ENCODE measurements at regions not wholly inside any gene's neighbourhood (a gene's known extent, or its start where the extent isn't known, plus 50 kb on each side); places are given as distances from the start of the nearest gene placed in this dataset.

DNA sequence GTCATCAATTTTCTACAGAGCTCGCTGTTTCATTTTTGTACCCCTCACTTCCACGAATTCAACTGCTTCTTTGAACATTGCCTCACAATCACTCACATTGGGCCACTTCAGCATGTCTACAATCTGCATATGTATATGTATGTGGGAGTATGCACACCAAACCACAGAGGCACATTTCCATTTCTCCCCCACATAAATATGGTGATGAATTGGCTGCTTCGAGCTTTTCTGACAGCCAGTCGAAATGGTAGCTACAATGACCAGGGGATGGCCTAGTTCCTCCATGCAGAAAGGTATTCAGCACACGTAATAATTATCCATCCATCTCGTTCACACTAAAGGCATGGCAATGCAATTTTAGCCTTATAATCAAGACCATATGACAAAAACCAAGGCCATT lies 229.6 kb upstream of the ESRRG start:
- H3K23ac ChIP-seq (ENCODE audit: low read depth, low read length, poor library complexity): no peak overlapping the region
- no peak overlapping the region for H3K4me3 ChIP-seq (ENCODE audit: low read length in 2 of 2)
- no peaks in the 10 kb centered on the region for H3K27me3 ChIP-seq (ENCODE audit: control insufficient read depth in 3 of 3, insufficient read depth in 3 of 3, low read depth in 1 of 3, low read length in 3 of 3)
- no peak overlapping the region for H3K4me2 ChIP-seq (ENCODE audit: insufficient read depth, low read length, poor library complexity, severe bottlenecking)
- no peak overlapping the region for H2BK12ac ChIP-seq (ENCODE audit: low read length)
- no peak overlapping the region for H2BK120ac ChIP-seq (ENCODE audit: low read depth, low read length)
- no peak overlapping the region for H3K27ac ChIP-seq (replicated peaks; ENCODE audit: low read length)
- H3K79me1 ChIP-seq (ENCODE audit: low read depth, low read length): no peaks in the 10 kb centered on the region
- no peaks in the 10 kb centered on the region for H3K36me3 ChIP-seq (replicated peaks in 1 of 2; ENCODE audit: control insufficient read depth in 2 of 2, insufficient read depth in 2 of 2, low read length in 2 of 2)
- no peaks in the 10 kb centered on the region for H3K4me1 ChIP-seq (ENCODE audit: control insufficient read depth in 2 of 2, insufficient read depth in 1 of 2, low read depth in 1 of 2, low read length in 2 of 2)
- no peak overlapping the region for H2BK5ac ChIP-seq (ENCODE audit: low read length)
- no peak for DNase-seq (ENCODE audit: low spot score)
- WGBS, 2 donors (ENCODE audit: extremely low coverage in 2 of 2, insufficient read length in 2 of 2, insufficient replicate concordance in 1 of 2): no CpG with 5 or more reads among the region's 6 CpGs
- no peak overlapping the region for H4K8ac ChIP-seq (ENCODE audit: low read depth, low read length)
- H3K9me3 ChIP-seq (replicated peaks in 1 of 2; ENCODE audit: control insufficient read depth in 2 of 2, insufficient read depth in 1 of 2, low read depth in 1 of 2, low read length in 2 of 2): no peaks in the 10 kb centered on the region
- H2BK15ac ChIP-seq (ENCODE audit: low read length): no peak overlapping the region
- no peak overlapping the region for H2AK5ac ChIP-seq (ENCODE audit: low read depth, low read length)
- H3K18ac ChIP-seq (ENCODE audit: low read length): no peak overlapping the region
- H2AFZ ChIP-seq (ENCODE audit: low read length): no peak overlapping the region
- H3K9ac ChIP-seq (ENCODE audit: low read depth, low read length, poor library complexity): no peak overlapping the region
- H3K14ac ChIP-seq (ENCODE audit: low read length): no peak overlapping the region
- no peak overlapping the region for H4K91ac ChIP-seq (ENCODE audit: low read depth, low read length, poor library complexity)
- H3K4ac ChIP-seq (ENCODE audit: low read length): no peak overlapping the region

DNA sequence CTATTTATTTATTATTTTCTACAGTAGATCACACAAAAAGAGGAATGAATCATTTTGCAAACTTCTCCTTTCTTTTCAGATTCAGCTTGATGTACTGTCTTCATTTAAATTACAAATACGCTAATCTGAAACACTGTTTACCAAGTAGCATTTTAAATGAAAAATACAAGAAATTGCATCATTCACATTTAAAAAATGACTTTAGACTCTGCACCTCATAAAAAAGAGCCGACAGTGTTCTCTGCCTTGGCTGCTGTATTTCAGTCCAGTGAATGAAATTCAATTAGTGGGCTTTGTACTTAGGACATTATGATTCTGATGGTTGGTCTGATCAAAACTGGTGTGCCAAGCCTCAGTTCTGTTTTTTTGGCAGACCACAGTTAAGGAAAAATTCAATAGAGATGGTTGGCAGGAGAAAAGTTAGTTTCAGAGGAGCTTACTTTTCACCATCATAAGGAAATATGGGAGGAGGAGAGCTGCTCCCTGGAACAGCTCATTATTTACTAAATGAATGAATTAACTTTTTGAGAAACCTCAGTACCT lies 222.4 kb upstream of the ESRRG start:
- H2BK12ac ChIP-seq (ENCODE audit: low read length): no peak overlapping the region
- no peak overlapping the region for H2BK15ac ChIP-seq (ENCODE audit: low read length)
- peaks cover 0 to 2% of the 10 kb centered on the region in 2 donors for H3K4me1 ChIP-seq (ENCODE audit: control insufficient read depth in 2 of 2, insufficient read depth in 1 of 2, low read depth in 1 of 2, low read length in 2 of 2)
- H2AK5ac ChIP-seq (ENCODE audit: low read depth, low read length): no peak overlapping the region
- no peak overlapping the region for H3K9ac ChIP-seq (ENCODE audit: low read depth, low read length, poor library complexity)
- H3K36me3 ChIP-seq (replicated peaks in 1 of 2; ENCODE audit: control insufficient read depth in 2 of 2, insufficient read depth in 2 of 2, low read length in 2 of 2): no peaks in the 10 kb centered on the region
- H2AFZ ChIP-seq (ENCODE audit: low read length): no peak overlapping the region
- no peak overlapping the region for H4K8ac ChIP-seq (ENCODE audit: low read depth, low read length)
- no peak overlapping the region for H3K18ac ChIP-seq (ENCODE audit: low read length)
- WGBS, 2 donors (ENCODE audit: extremely low coverage in 2 of 2, insufficient read length in 2 of 2, insufficient replicate concordance in 1 of 2): no CpG with 5 or more reads among the region's 2 CpGs
- no peaks in the 10 kb centered on the region for H3K79me1 ChIP-seq (ENCODE audit: low read depth, low read length)
- H3K27ac ChIP-seq (replicated peaks; ENCODE audit: low read length): no peak overlapping the region
- no peak overlapping the region for H4K91ac ChIP-seq (ENCODE audit: low read depth, low read length, poor library complexity)
- H2BK120ac ChIP-seq (ENCODE audit: low read depth, low read length): no peak overlapping the region
- no peak overlapping the region for H3K4me2 ChIP-seq (ENCODE audit: insufficient read depth, low read length, poor library complexity, severe bottlenecking)
- H3K4ac ChIP-seq (ENCODE audit: low read length): no peak overlapping the region
- H2BK5ac ChIP-seq (ENCODE audit: low read length): no peak overlapping the region
- DNase-seq (ENCODE audit: low spot score): no peak
- no peaks in the 10 kb centered on the region for H3K9me3 ChIP-seq (replicated peaks in 1 of 2; ENCODE audit: control insufficient read depth in 2 of 2, insufficient read depth in 1 of 2, low read depth in 1 of 2, low read length in 2 of 2)
- no peaks in the 10 kb centered on the region for H3K27me3 ChIP-seq (ENCODE audit: control insufficient read depth in 3 of 3, insufficient read depth in 3 of 3, low read depth in 1 of 3, low read length in 3 of 3)
- H3K14ac ChIP-seq (ENCODE audit: low read length): no peak overlapping the region
- H3K23ac ChIP-seq (ENCODE audit: low read depth, low read length, poor library complexity): no peak overlapping the region
- H3K4me3 ChIP-seq (ENCODE audit: low read length in 2 of 2): no peak overlapping the region

DNA sequence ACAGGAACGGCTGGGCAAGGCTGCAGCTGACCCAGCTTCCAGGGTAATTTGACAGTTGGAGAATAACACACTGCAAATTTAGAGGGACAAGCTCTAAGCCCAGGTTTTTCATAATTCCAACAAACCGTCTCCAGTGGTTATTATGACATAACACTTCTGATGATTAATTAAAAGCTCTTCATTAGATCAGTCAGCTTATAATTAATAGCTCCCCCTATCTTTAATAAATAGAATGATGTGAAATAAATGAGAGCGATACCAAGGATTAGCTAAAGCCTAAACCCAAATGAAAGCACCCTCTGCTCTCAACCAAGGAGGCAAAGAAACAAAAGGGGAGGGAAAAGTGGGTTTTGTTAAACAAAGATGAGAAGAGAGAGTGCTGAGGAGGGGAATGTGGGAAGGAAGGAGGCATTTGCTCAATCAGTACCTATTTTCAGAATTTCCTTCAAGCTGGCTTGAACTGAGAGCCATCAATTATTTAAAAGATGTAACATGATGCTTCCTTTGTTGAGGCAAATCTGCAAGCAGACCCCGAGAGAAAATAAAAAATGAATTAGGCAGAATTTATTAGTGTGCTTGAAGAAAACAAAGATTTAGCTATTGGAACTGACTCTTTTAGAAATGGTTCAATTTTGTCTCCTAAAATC lies 221.8 kb upstream of the ESRRG start:
- no peak overlapping the region for H2BK120ac ChIP-seq (ENCODE audit: low read depth, low read length)
- no peak overlapping the region for H3K9ac ChIP-seq (ENCODE audit: low read depth, low read length, poor library complexity)
- no peaks in the 10 kb centered on the region for H3K36me3 ChIP-seq (replicated peaks in 1 of 2; ENCODE audit: control insufficient read depth in 2 of 2, insufficient read depth in 2 of 2, low read length in 2 of 2)
- no peaks in the 10 kb centered on the region for H3K27me3 ChIP-seq (ENCODE audit: control insufficient read depth in 3 of 3, insufficient read depth in 3 of 3, low read depth in 1 of 3, low read length in 3 of 3)
- H4K91ac ChIP-seq (ENCODE audit: low read depth, low read length, poor library complexity): no peak overlapping the region
- no peak overlapping the region for H2AK5ac ChIP-seq (ENCODE audit: low read depth, low read length)
- H3K79me1 ChIP-seq (ENCODE audit: low read depth, low read length): no peaks in the 10 kb centered on the region
- no peak overlapping the region for H3K23ac ChIP-seq (ENCODE audit: low read depth, low read length, poor library complexity)
- WGBS, 2 donors (ENCODE audit: extremely low coverage in 2 of 2, insufficient read length in 2 of 2, insufficient replicate concordance in 1 of 2): no CpG with 5 or more reads among the region's 4 CpGs
- H3K14ac ChIP-seq (ENCODE audit: low read length): no peak overlapping the region
- no peak overlapping the region for H2BK15ac ChIP-seq (ENCODE audit: low read length)
- H3K27ac ChIP-seq (replicated peaks; ENCODE audit: low read length): no peak overlapping the region
- H2AFZ ChIP-seq (ENCODE audit: low read length): no peak overlapping the region
- no peak overlapping the region for H2BK12ac ChIP-seq (ENCODE audit: low read length)
- H3K18ac ChIP-seq (ENCODE audit: low read length): no peak overlapping the region
- no peak overlapping the region for H3K4ac ChIP-seq (ENCODE audit: low read length)
- H3K4me3 ChIP-seq (ENCODE audit: low read length in 2 of 2): no peak overlapping the region
- peaks cover 0 to 2% of the 10 kb centered on the region in 2 donors for H3K4me1 ChIP-seq (ENCODE audit: control insufficient read depth in 2 of 2, insufficient read depth in 1 of 2, low read depth in 1 of 2, low read length in 2 of 2)
- no peak overlapping the region for H4K8ac ChIP-seq (ENCODE audit: low read depth, low read length)
- H3K4me2 ChIP-seq (ENCODE audit: insufficient read depth, low read length, poor library complexity, severe bottlenecking): no peak overlapping the region
- H2BK5ac ChIP-seq (ENCODE audit: low read length): no peak overlapping the region
- H3K9me3 ChIP-seq (replicated peaks in 1 of 2; ENCODE audit: control insufficient read depth in 2 of 2, insufficient read depth in 1 of 2, low read depth in 1 of 2, low read length in 2 of 2): no peaks in the 10 kb centered on the region
- DNase-seq (ENCODE audit: low spot score): peak; percentile 11

DNA sequence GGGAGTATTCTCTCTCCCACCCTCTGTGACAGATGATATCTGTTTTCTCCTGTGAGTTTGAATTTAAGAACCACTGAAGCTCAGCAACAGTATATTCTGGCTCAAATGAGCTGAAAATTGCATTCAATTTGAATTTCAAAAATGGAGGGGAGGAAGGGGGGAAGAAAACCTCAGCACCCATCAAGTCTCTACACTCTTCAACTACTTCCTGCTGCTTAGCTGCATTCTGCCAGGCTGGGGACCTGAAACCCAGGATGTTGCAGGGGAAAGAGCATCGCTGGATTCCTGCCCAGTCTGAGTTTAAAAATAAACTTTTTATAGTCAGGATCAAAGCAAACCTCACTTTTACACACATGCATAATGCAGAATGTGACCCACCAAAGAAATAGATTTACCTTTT lies 214.3 kb upstream of the ESRRG start:
- Histone ChIP-seq H3K79me1 (ENCODE audit: low read depth, low read length) (no peaks in the 10 kb centered on the region), H2BK5ac (ENCODE audit: low read length) (no peak overlapping the region), H2BK15ac (ENCODE audit: low read length) (no peak overlapping the region), H3K36me3 (replicated peaks in 1 of 2; ENCODE audit: control insufficient read depth in 2 of 2, insufficient read depth in 2 of 2, low read length in 2 of 2) (no peaks in the 10 kb centered on the region), H3K4me1 (ENCODE audit: control insufficient read depth in 2 of 2, insufficient read depth in 1 of 2, low read depth in 1 of 2, low read length in 2 of 2) (peaks cover 2% of the 10 kb centered on the region in 2 donors), H3K18ac (ENCODE audit: low read length) (no peak overlapping the region), H3K23ac (ENCODE audit: low read depth, low read length, poor library complexity) (no peak overlapping the region), H2BK120ac (ENCODE audit: low read depth, low read length) (no peak overlapping the region), H3K27me3 (ENCODE audit: control insufficient read depth in 3 of 3, insufficient read depth in 3 of 3, low read depth in 1 of 3, low read length in 3 of 3) (no peaks in the 10 kb centered on the region), H3K9ac (ENCODE audit: low read depth, low read length, poor library complexity) (no peak overlapping the region), H2AK5ac (ENCODE audit: low read depth, low read length) (no peak overlapping the region), H4K8ac (ENCODE audit: low read depth, low read length) (no peak overlapping the region), H3K14ac (ENCODE audit: low read length) (no peak overlapping the region), H2BK12ac (ENCODE audit: low read length) (no peak overlapping the region), H3K4ac (ENCODE audit: low read length) (no peak overlapping the region), H2AFZ (ENCODE audit: low read length) (no peak overlapping the region), H3K27ac (replicated peaks; ENCODE audit: low read length) (no peak overlapping the region), H3K4me3 (ENCODE audit: low read length in 2 of 2) (no peak overlapping the region), H3K9me3 (replicated peaks in 1 of 2; ENCODE audit: control insufficient read depth in 2 of 2, insufficient read depth in 1 of 2, low read depth in 1 of 2, low read length in 2 of 2) (no peaks in the 10 kb centered on the region), H4K91ac (ENCODE audit: low read depth, low read length, poor library complexity) (no peak overlapping the region), H3K4me2 (ENCODE audit: insufficient read depth, low read length, poor library complexity, severe bottlenecking) (no peak overlapping the region)
- DNase-seq (ENCODE audit: low spot score): no peak
- WGBS, 2 donors (ENCODE audit: extremely low coverage in 2 of 2, insufficient read length in 2 of 2, insufficient replicate concordance in 1 of 2): no CpG with 5 or more reads among the region's 1 CpG

Measured in neuronal stem cell (in vitro differentiated cells).